ENCODE measurements at regions not wholly inside any gene's neighbourhood (a gene's known extent, or its start where the extent isn't known, plus 50 kb on each side); places are given as distances from the start of the nearest gene placed in this dataset.

GRCh38 chr1:219724440-219724839, 111.5 kb upstream of the ZC3H11B start:
- no peak for DNase-seq
- no peaks in the 10 kb centered on the region for H3K4me1 Mint-ChIP-seq (ENCODE audit: low read depth, unreplicated experiment)
- no peaks in the 10 kb centered on the region for H3K27me3 Mint-ChIP-seq (ENCODE audit: unreplicated experiment)
- no peak overlapping the region for H3K4me3 Mint-ChIP-seq (ENCODE audit: unreplicated experiment)
- H3K27ac Mint-ChIP-seq (ENCODE audit: unreplicated experiment): no peak overlapping the region
- H3K9me3 Mint-ChIP-seq (ENCODE audit: unreplicated experiment): peaks cover 12% of the 10 kb centered on the region
- no peak for TF ChIP-seq CTCF (IDR thresholded peaks at IDR 0.05; ENCODE audit: partially characterized antibody, unreplicated experiment)
- H3K36me3 Mint-ChIP-seq (ENCODE audit: unreplicated experiment): peaks cover 20% of the 10 kb centered on the region

GRCh38 chr1:219717536-219717935, 104.6 kb upstream of the ZC3H11B start:
- H3K4me1 Mint-ChIP-seq (ENCODE audit: low read depth, unreplicated experiment): peaks cover 7% of the 10 kb centered on the region
- H3K9me3 Mint-ChIP-seq (ENCODE audit: unreplicated experiment): no peaks in the 10 kb centered on the region
- DNase-seq: no peak

GRCh38 chr1:219716611-219717114, 103.8 kb upstream of the ZC3H11B start:
- Mint-ChIP-seq H3K27ac (ENCODE audit: unreplicated experiment) (no peak overlapping the region), H3K36me3 (ENCODE audit: unreplicated experiment) (no peaks in the 10 kb centered on the region), H3K4me3 (ENCODE audit: unreplicated experiment) (no peak overlapping the region), H3K9me3 (ENCODE audit: unreplicated experiment) (no peaks in the 10 kb centered on the region), H3K27me3 (ENCODE audit: unreplicated experiment) (no peaks in the 10 kb centered on the region), H3K4me1 (ENCODE audit: low read depth, unreplicated experiment) (peaks cover 8% of the 10 kb centered on the region)
- no peak for DNase-seq
- no peak for TF ChIP-seq CTCF (IDR thresholded peaks at IDR 0.05; ENCODE audit: partially characterized antibody, unreplicated experiment)

More at GRCh38 chr1:219717536-219717935, 104.6 kb upstream of the ZC3H11B start:
- Mint-ChIP-seq H3K4me3 (ENCODE audit: unreplicated experiment) (no peak overlapping the region), H3K27ac (ENCODE audit: unreplicated experiment) (no peak overlapping the region), H3K27me3 (ENCODE audit: unreplicated experiment) (no peaks in the 10 kb centered on the region), H3K36me3 (ENCODE audit: unreplicated experiment) (no peaks in the 10 kb centered on the region)
- TF ChIP-seq CTCF (IDR thresholded peaks at IDR 0.05; ENCODE audit: partially characterized antibody, unreplicated experiment): no peak

- H3K27me3 Mint-ChIP-seq (ENCODE audit: unreplicated experiment): no peaks in the 10 kb centered on the region
- H3K9me3 Mint-ChIP-seq (ENCODE audit: unreplicated experiment): no peaks in the 10 kb centered on the region
- no peak overlapping the region for H3K27ac Mint-ChIP-seq (ENCODE audit: unreplicated experiment)
These were observed 101.1 kb upstream of the ZC3H11B start for GRCh38 chr1:219713981-219714381.

GRCh38 chr1:219712506-219712905, 99.6 kb upstream of the ZC3H11B start:
- H3K9me3 Mint-ChIP-seq (ENCODE audit: unreplicated experiment): no peaks in the 10 kb centered on the region
- H3K36me3 Mint-ChIP-seq (ENCODE audit: unreplicated experiment): no peaks in the 10 kb centered on the region
- no peak overlapping the region for H3K27ac Mint-ChIP-seq (ENCODE audit: unreplicated experiment)
- no peaks in the 10 kb centered on the region for H3K27me3 Mint-ChIP-seq (ENCODE audit: unreplicated experiment)
- H3K4me1 Mint-ChIP-seq (ENCODE audit: low read depth, unreplicated experiment): peaks cover 10% of the 10 kb centered on the region
- DNase-seq: no peak
- H3K4me3 Mint-ChIP-seq (ENCODE audit: unreplicated experiment): no peak overlapping the region
- TF ChIP-seq CTCF (IDR thresholded peaks at IDR 0.05; ENCODE audit: partially characterized antibody, unreplicated experiment): no peak

More at GRCh38 chr1:219713981-219714381, 101.1 kb upstream of the ZC3H11B start:
- no peaks in the 10 kb centered on the region for H3K36me3 Mint-ChIP-seq (ENCODE audit: unreplicated experiment)
- DNase-seq: no peak
- H3K4me1 Mint-ChIP-seq (ENCODE audit: low read depth, unreplicated experiment): peaks cover 10% of the 10 kb centered on the region
- TF ChIP-seq CTCF (IDR thresholded peaks at IDR 0.05; ENCODE audit: partially characterized antibody, unreplicated experiment): no peak
- no peak overlapping the region for H3K4me3 Mint-ChIP-seq (ENCODE audit: unreplicated experiment)

Data from glutamatergic neuron (in vitro differentiated cells).